ENCODE measurements at regions not wholly inside any gene's neighbourhood (a gene's known extent, or its start where the extent isn't known, plus 50 kb on each side); places are given as distances from the start of the nearest gene placed in this dataset.

DNA sequence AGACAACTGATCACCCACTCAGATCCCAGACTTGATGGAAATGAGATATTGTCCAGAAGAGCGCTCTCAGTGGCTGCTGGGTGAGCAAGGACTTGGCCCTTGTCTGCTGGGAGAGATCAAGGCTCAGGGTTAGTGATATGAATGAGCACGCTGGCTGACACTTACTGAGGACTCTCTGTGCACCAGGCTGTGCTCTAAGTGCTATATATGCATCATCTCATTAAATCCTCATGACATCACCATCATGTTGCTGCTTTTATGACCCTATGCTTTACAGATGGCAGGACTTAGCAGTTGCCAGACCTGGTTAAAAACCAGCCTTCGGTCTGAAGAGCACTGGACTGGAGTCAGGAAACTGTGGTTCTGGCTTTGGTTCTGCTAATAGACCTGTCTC lies 260.9 kb downstream of the VRK1 start:
- no peak for ATAC-seq (ENCODE audit: low read depth)
- no peak overlapping the region for H4K91ac ChIP-seq (ENCODE audit: insufficient read depth, low read depth, low read length)
- H2BK5ac ChIP-seq (ENCODE audit: low read depth, low read length, poor library complexity, severe bottlenecking) = no peak overlapping the region
- no peaks in the 10 kb centered on the region for H3K9me1 ChIP-seq (ENCODE audit: insufficient read depth, low read length)
- DNase-seq = no peak
- no peaks in the 10 kb centered on the region for H3K27me3 ChIP-seq (ENCODE audit: control insufficient read depth, insufficient read depth, low read length)
- no peak overlapping the region for H3K18ac ChIP-seq (ENCODE audit: low read depth, low read length)
- no peak overlapping the region for H2BK15ac ChIP-seq (ENCODE audit: low read depth, low read length)
- H3K9ac ChIP-seq (ENCODE audit: low read depth, low read length) = no peak overlapping the region
- ChIA-PET CTCF (interaction anchor here (0.5 kb wide), 1 partner anchor 19 kb away, joined by 3 read pairs; no protein-coding TSS in a partner anchor), POLR2A (ENCODE audit: unreplicated experiment) (no interaction called here)
- H3K14ac ChIP-seq (replicated peaks; ENCODE audit: low read depth, low read length) = no peak overlapping the region
- intact Hi-C loops (cut with micrococcal nuclease) = no loop called here
- dilution Hi-C loops (cut with HindIII; ENCODE audit: low sequenced_read_pairs, unreplicated experiment) = no loop called here
- no peak overlapping the region for H3K4me2 ChIP-seq (ENCODE audit: low read depth, low read length)
- no TSS peak for BruUV-seq (replicated peaks)
- no peak for TF ChIP-seq NFE2L2 (IDR thresholded peaks at IDR 0.05; ENCODE audit: low read depth, low read length)
- no peak for TF ChIP-seq CEBPB (IDR thresholded peaks at IDR 0.05; ENCODE audit: low read depth, low read length)
- H3K56ac ChIP-seq (ENCODE audit: extremely low read depth, insufficient read depth, low read length) = no peak overlapping the region
- H4K5ac ChIP-seq (ENCODE audit: low read depth, low read length) = no peak overlapping the region
- no peaks in the 10 kb centered on the region for H4K20me1 ChIP-seq (ENCODE audit: insufficient read depth, low read length)
- no peaks in the 10 kb centered on the region for H3K79me1 ChIP-seq (ENCODE audit: low read depth in 1 of 2, low read length in 2 of 2)
- H3K27ac ChIP-seq (ENCODE audit: insufficient read depth, low read length) = no peak overlapping the region
- H2AK5ac ChIP-seq (ENCODE audit: low read depth, low read length) = no peak overlapping the region
- H4K8ac ChIP-seq (ENCODE audit: low read depth in 2 of 2, low read length in 2 of 2) = no peak overlapping the region
- no peak overlapping the region for H3K4ac ChIP-seq (ENCODE audit: low read depth, low read length)
- H2AFZ ChIP-seq (replicated peaks; ENCODE audit: low read length, poor library complexity) = no peak overlapping the region
- in situ Hi-C loops (cut with MboI; ENCODE audit: low sequenced_read_pairs) = no loop called here
- no peak overlapping the region for H3K23ac ChIP-seq (ENCODE audit: low read depth, low read length)
- H2BK20ac ChIP-seq (ENCODE audit: low read depth, low read length) = no peak overlapping the region
- no peak overlapping the region for H2BK120ac ChIP-seq (ENCODE audit: low read depth, low read length)
- H2AK9ac ChIP-seq (replicated peaks; ENCODE audit: low read depth, low read length, poor library complexity) = no peak overlapping the region
- peaks cover 30% of the 10 kb centered on the region for H3K9me3 ChIP-seq (ENCODE audit: control insufficient read depth, insufficient read depth, low read length)
- H3K36me3 ChIP-seq (ENCODE audit: control insufficient read depth, insufficient read depth, low read length) = no peaks in the 10 kb centered on the region
- H3K4me1 ChIP-seq (ENCODE audit: control insufficient read depth, insufficient read depth, low read length) = no peaks in the 10 kb centered on the region
- 60% methylated on average over 1 of the region's 3 CpGs; no CpG with 5 or more reads in 1 of the 2 experiments for WGBS, 2 experiments (ENCODE audit: extremely low coverage in 2 of 2, insufficient read length in 1 of 2)
- no peak overlapping the region for H3K4me3 ChIP-seq (ENCODE audit: insufficient read depth, low read depth, low read length)

Measured in IMR-90 (cell line).